DMS153 treated with DMSO at 0.1 percent for 48 hours (cell line): ENCODE measurements at regions not wholly inside any gene's neighbourhood (a gene's known extent, or its start where the extent isn't known, plus 50 kb on each side); places are given as distances from the start of the nearest gene placed in this dataset.
"Not testable (repeated sequence)": the region's sequence is repeated elsewhere in the genome, so short reads cannot be mapped to it uniquely, and the experiment has no call there.

Experiments used
- DNase-seq: peaks from one replicate; lab custom pipeline; 2025; ENCODE audit not compliant: unreplicated experiment; lab: John Stamatoyannopoulos, UW

DNA sequence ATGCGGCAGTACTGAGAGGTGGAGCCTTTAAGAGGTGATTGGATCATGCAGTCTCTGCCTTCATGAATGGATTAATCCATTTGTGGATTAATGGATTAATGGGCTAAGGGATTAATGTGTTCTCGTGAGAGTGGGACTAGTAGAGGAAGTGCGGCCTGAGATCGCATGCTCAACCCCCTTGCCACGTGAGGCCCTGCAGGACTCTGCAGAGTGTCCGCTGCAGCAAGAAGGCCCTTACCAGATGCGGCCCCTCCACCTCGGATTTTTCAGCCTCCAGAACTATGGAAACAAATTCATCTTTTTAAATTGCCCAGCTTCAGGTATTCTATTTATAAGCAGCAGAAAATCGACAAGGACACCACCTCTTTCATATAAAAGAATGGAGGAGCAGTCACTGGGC is 148.8 kb downstream of the TPRA1 start:
- DNase-seq, result no peak

DNA sequence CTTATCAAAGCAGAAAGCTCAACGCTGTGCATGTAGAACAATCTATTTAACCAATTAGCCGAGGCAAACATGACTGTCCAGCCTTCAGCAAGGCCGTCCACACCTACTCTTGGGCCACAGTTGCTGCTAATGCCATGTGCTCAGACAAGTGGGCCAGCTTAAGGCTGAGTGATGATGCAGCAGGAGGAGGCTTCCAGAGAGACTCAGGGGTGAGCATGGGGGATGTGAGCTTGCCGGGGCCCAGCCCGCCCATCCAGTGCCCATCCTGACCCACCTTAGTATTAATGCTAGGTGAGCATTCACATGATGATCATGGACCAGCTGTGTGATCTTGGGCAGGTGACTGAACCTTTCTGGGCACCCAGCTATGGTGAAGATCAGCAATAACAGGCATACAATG is 150.1 kb downstream of the TPRA1 start:
- DNase-seq, result no peak

DNA sequence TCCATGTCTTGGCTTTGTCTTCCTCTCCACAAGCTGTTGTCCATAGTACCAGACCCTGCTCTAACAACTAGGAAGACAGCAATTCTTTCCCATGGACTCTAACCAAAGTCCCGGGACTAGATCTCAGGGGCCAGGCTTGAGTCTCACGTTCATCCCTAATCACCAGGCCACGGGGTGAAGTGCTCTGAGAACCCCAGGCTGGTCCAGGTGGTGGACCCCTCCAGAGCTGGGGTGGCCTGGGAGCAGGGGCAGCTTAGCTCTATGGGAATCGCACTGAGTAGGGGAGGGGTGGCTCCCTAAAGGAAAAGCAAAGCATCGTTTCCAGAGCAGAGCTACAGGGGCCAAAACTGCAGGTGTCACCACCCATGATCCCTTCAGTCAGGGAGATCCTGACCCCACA is 150.9 kb downstream of the TPRA1 start:
- DNase-seq, result no peak

DNA sequence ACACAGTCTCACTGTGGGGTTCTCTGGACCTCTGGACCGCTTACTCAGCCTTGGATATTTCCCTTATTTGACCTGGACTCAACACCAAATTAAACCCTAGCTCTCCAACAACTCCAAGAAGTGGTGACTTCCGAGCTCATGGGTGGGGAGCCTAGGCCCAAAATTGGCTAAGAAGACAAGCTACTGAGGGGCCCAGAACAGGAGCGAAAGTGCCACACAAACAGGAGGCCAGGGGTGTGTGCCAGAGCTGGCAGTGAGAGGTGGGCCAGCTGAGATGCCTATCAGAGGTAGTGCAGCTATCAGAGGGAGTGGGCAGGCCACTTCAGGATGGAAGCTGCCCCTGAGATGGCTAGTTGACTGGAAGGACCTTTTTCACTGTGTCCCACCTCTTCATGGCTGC is 151.1 kb upstream of the PRR20G start:
- no peak for DNase-seq

DNA sequence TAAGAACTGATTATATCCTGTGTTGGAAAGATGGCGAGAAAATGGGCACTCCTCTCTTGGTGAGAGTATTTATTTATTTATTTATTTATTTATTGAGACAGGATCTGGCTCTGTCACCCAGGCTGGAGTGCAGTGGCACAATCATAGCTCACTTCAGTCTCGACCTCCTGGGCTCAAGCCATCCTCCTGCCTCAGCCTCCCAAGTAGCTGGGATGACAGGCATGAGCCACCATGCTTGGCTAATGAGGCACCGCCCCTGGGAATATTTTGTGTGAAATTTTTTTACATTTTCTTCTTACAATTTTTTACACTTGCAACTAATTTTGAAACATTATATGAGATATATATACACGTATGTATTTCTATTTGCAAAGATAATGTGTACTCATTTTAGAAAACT is 150.5 kb upstream of the PRR20G start:
- DNase-seq, result no peak

DNA sequence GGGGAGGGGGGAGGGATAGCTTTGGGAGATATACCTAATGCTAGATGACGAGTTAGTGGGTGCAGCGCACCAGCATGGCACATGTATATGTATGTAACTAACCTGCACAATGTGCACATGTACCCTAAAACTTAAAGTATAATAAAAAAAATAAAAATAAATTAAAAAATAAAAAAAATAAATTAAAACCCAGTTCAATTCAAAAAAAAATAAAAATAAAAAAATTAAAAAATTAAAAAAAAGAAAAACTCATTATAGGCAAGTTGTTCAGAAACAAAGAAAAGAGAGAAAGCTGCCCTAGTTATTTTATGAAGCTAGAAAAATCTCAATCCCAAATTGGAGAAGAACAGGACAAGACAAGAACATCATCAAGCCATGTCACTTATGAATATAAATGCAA is 147.5 kb upstream of the PRR20G start:
- not testable (repeated sequence) for DNase-seq

DNA sequence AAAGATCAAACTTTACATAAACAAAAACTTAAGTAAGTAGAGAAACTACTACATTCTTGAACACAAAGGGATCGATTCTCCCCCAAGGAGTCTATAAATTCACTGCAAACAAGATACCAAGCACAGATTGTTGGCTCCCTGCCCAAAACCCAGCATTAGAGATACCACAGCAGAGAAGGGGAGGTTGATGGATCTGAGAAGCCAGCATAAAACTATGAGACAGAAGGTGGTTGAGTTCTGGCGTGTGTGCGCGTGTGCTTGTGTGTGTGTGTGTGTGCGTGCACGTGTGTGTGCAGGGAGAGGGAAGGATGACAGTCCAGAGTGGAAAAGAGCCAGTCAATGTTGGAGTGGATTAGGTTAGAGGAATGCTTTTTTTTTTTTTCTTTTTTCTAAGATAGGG is 143.2 kb upstream of the PRR20G start:
- DNase-seq, result no peak

DNA sequence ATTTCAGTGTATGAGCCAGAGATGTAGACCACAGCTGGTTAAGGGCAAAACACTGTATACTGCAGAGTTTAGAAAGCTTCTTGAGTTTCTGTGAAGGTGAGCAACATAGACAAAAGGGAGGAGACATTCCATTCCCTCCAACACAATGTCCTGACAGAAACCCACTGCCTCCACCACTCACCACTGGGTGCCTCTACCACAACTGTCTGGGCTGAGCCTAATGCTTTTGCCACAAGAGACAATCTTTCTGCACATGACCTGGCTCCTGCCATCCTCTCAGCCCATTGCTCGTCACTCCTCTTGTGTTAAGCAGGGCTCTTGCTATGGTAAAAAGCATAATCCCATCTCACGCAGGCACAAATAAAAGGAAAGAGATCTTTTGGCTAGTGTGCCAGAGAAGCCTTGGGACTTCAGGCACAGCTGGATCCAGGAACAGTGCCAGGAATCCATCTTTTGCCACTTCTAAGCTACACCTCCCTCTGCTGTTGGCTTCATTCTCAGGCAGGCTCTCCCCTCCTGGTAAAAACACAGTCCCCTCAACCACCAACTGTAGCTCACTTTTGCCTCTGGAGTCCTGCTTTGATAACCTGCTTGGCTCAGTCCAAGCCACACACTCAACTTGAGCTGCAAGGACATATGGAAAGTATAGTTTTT is 140.6 kb upstream of the PRR20G start:
- peak; percentile 49 for DNase-seq

DNA sequence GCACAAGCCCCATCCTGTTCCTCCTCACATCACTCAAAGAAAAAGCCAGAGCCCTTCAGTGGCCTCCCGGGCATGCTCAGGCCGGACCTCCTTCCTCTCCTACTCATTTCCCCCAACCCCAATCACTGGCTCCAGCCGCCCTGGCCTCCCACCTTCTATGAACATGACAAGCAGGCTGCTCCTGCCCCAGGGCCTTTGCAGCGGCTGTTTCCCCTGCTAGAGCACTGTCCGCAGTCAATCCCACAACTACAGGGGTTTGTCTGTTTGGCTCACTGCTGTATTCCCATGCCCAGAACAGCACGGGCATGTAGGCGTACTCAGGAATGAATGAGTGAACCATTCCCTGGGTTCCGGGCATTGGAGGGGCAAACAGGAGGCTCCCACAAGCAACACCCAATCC is 139.8 kb upstream of the PRR20G start:
- no peak for DNase-seq

DNA sequence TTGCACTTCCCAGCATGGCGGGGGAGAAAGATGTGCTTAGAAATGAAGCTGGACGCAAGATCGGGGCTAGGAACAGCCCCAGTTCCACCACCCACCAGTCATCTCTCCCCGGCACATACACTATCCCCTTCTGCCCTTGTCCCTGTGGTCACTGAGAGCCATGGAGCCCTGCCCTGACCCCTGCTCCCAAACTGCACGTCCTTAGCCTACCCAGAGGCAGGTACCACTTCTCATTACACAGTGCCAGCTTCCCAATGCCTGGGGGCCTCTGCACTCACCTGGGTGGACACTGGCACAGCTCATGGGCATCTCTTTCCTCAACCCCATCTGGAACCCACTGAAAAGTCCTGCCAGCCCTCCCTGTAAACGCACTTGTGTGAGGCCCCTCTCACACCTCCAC is 139.3 kb upstream of the PRR20G start:
- no peak for DNase-seq

DNA sequence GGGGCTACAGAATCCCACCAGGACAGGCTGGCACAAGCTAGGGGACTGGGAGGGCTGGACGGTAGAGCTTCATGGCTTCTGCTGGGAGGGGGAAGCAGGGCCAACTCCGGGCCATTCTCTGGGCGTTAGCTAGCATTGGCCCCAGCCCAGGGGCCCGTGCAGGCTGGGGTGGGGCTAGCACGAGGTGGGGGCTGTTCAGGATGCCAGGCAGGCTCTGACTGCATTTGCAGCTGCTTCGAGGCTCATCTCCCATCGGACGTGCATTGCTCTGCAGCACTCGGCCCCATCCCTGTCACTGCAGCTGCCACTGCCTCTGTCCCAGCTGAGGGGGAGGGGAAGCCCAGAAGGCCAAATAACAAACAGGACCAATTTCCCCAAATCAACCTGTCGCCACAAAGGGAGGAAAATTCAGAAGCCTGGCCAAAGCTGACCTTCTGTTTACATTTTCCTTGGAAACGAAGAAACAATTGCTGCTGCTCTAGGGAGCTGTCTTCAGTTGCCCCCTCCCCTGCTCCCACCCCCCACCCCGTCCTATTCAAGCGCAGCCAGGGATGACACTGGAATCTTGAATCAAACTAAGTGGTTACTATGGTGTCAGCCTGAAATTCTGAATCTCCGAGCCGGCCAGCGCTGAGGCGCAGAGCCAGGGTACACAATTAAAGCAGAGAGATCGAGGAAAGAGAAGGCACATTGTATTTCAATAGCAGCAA is 138.8 kb upstream of the PRR20G start:
- DNase-seq, result no peak

DNA sequence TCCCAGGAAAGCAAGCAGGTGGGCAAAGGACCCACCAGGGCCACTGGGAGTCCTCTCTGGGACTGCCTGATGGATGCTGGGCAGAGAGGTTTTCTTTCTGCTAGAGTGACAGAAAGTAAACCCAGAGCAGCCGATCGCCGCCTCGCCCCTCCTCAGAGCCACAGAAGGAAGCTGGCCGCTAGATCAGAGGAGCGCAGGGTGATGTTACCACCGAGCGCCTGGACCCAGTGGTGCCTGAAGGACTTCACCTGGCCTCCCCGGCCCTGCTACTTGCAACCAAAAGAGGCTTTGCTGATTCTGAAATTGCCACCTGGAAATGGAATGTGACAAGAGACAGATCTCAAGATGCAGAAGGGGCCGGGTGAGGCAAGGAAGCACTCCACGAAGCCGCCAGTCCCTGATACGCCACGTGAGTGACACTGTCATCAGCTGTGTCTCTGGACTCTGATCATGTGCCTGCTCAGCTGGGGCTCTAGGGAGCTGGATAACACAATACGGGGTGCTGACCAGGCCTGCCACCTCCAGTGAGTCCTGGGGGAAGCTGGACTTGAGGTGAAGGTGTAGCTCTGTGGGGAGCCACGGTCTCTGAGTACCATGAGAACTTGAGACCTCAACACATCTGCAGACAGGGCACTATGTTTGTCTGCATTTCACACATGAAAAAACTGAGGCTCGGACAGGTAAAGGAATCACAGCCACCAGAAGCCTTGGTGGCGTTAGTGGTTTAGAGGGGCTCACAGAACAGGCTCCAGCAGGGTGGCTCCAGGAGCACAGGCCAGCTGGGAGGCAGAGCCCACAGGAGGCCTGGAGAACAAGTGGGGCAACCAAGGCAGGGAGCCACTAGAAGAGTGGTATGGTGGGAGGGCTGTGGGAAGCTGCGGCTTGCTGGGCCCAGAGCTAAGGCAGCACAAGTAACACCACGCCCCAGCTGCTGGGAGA is 137.9 kb upstream of the PRR20G start:
- no peak for DNase-seq

DNA sequence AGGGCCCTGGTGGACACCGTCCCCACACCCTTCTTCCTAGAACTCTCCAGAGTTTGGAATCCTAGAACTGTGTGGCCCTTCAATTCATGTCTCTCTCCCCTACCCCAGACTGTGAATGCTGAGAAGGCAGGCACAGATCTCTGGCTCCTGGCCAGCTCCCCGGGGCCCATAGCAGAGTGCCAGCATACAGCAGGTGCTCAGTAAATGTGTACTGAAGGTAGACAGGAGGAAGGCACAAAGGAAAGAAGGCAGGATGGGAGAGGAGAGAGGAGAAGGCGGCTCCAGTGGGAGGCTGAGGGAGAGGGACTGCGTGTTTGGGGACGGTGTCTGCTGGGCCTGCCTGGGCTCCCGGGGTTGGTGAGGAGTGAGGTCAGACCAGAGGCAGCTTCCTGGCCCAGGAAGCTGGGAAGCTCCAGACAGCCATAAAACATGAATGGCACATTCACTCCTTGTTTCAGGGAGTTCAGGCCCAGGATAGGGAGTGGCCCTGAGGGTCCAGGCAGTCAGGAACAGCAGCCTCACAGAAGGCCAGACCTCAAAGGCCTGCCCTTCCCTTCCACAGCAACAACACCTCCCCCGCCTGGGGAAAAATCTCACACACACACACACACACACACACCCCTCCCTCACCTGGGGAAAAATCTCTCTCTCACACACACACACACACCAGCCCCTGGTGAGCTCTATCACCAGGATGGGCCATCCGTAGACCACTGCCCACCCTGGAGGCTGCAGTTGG is 137.1 kb upstream of the PRR20G start:
- no peak for DNase-seq

DNA sequence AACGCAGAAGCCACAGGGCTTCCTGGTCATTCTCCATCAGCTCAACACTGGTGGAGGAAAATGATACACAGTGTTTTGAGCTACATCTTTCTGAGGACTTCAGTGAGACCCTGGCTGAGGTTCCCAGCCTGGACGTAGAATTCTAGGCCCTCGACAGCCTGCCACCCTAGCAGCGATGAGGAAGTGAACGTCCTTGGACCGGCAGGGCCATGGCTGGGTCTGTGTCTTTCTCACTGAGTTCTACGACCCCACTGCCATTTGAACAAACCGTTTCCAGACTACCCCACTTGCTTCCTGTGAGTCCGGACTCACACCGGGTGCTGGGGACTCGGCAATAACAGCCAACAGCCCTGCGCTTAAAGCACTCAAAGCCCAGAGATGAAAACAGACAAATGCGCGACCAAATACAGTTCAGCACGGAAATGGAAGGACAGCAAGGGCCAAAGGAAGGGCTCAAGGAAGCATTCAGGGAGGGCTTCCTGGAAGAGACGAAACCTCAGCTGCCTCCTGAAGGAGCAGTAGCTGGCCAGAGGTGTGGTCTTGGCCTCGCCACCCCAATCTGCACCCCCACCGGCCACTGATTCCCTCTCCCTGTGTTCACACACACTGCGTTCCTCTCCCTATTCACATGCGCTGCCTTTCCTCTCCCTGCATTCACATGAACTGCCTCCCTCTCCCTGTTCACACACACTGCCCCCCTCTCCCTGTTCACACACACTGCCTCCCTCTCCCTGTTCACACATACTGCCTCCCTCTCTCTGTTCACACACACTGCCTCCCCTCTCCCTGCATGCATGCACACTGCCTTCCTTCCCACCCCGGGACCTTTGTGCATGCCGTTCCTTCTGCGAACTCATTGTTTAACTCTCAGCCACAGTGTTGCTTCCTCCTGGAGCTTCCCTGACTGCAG is 136.3 kb upstream of the PRR20G start:
- no peak for DNase-seq

DNA sequence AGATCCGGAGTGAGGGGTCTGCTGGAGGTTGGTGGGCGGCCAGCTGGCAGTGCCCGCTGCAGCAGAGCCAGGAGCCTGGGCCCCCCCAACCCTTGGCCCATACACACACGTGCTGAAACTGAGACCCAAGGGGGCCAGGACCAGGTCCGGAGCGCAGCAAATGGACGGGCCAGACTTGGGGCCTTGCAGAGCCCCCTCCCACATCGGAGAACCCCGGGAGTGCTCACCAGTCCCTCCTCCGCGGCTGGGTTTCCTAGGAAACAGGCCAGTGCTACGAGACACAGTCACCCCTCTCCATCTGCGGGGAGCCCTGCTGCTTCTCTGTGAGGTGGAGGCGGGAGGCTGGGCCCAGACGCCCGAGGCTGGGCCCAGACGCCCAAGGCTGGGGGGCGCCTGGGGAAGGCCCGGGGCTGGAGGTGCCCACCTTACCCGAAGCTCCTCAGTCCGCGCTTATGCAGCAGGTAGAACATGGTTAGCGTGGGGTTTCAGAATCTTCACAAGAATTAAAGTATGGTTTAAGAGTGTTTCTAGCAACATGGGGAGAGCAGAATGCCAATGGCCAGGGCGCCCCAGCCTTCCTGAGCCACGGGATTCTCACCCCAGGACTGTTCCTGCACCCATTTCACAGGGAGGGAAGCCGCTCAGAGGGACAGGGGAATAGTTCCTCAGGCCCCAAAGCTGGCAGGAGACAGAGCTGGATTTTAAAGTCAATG is 135.0 kb upstream of the PRR20G start:
- DNase-seq, result no peak

DNA sequence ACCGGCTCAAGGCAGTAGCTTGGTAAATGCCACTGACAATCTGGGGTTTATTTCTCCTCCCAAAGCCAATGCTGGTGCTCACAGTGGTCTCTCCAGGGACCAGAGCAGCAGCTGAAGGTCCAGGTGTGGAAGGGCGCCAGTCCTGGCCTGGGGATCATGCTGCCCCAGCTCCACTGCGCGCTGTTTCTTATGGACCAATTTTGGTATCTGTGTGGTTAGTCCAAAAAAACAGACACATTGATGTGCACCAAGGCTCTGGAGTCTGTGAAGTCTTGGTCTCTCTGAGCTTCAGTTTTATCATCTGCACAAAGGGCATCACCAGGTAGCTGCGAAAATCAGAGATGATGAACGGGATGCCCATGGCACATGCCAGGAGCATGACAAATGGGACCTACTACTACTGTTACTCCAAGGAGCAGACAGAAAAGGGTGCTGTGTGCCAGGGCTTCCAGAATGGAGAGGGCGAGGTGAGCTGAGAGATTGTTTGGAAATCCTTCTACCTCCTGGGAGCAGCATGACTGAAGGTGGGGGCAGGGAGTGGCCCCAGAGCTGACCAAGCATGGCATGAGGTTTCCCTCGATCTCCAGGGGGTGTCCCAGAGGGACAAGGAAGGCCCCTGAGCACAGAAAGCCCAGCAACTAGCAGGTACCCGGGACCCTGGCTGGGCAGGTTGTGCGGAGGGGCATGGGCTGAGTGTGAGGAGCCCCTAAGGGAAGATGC is 134.3 kb upstream of the PRR20G start:
- no peak for DNase-seq

DNA sequence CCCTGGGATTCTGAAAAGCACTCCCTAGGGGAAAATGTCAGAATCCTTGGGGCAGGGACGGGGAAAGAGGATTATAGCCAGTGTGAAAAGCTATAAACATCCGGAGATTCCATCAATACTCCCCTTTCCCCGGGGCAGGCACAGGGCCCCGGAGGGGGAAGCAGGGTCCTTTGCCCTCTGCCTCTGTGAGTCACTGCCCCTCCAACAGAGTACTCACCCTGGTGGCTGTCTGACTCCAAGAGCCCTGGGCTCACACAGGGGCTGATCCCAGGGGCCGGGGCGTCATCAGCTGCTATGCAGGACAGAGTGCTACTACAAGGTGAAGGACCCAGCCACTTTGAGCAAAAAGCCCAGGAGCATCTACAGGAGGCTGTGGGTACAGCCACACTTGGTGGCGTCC is 133.0 kb upstream of the PRR20G start:
- DNase-seq, result no peak

DNA sequence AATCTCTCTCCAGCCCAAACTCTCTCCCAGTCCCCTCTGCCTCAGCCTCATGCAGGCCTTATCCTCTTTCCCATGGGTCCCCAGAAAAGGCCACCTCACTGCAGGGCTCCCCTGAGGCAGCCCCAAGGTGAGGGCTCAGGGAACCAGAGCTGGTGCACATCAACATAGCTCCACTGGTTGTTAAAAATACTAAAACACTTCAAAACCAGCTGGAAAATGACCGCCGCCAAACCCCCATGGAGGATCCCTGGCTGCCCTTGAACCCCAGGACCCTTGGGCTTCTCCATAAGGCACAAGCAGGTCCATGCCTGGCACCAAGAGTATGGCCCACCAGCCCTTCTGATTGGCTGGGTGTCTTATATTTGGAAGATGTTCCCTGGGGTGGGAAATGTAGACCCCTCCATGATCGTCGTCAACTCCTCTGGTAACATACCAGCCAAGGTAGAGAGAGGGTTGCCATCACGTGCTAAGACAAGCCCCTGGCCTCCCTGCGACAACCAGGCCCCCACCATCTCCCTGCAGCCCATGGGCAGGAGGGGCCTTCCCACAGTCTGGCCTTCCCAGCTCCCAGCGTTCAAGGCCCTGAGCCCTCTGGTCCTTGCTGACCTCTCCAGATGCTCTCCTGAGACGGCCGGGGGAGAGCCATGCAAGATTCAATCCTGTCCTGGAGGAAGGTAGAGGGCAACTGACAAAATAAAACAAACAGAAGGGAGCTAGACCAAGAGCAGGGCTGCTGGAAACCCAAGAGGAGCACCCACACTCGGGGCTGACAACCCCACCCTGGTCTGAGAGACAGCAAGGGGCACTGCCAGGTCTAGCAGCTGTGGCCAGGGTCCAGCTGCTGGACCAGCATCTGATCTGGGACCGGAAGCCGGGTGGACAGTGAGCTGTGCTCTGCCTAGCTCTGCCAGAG is 132.1 kb upstream of the PRR20G start:
- DNase-seq, result no peak
